Cardiac muscle cell (in vitro differentiated cells and primary cell): ENCODE measurements at regions not wholly inside any gene's neighbourhood (a gene's known extent, or its start where the extent isn't known, plus 50 kb on each side); places are given as distances from the start of the nearest gene placed in this dataset.

Source experiments
- DNase-seq, 2 donors: peaks; one replicate each; pipeline versions ENCODE4 v3.0.0 to v3.0.0-alpha.2; 2010 to 2017; ENCODE audit warnings: low read depth in 1 of 2, low spot score in 1 of 2
- H3K27ac ChIP-seq: fragments of 200-600 bp; sonication (generic); 2 replicates; pipeline ENCODE4 v1.5.1; 2016
- H3K27me3 ChIP-seq: fragments of 200-600 bp; sonication (generic); 2 replicates; pipeline ENCODE4 v1.6.0; 2016; ENCODE audit warnings: control low read depth
- H3K36me3 ChIP-seq: fragments of 200-600 bp; sonication (generic); 2 replicates; pipeline ENCODE4 v1.5.1; 2016; ENCODE audit warnings: control low read depth
- H3K4me1 ChIP-seq: fragments of 200-600 bp; sonication (generic); 2 replicates; pipeline ENCODE4 v1.8.1; 2017; ENCODE audit warnings: low read depth, mild to moderate bottlenecking, mixed run types
- H3K4me3 ChIP-seq: fragments of 200-600 bp; sonication (generic); 2 replicates; pipeline ENCODE4 v1.5.1; 2016; ENCODE audit warnings: mild to moderate bottlenecking
- H3K9me3 ChIP-seq: fragments of 200-600 bp; sonication (generic); 2 replicates; pipeline ENCODE4 v1.5.1; 2017; ENCODE audit warnings: low read depth, mild to moderate bottlenecking, control low read depth
- CTCF ChIP-seq: IDR thresholded peaks from 2 replicates; pipeline ENCODE4 v1.5.1; 2012; ENCODE audit warnings: low read depth, mild to moderate bottlenecking, low read length

- no peaks in the 10 kb centered on the region for H3K36me3 ChIP-seq
- no peak overlapping the region for H3K27ac ChIP-seq
- no peak overlapping the region for H3K4me3 ChIP-seq
- no peaks in the 10 kb centered on the region for H3K9me3 ChIP-seq
- no peaks in the 10 kb centered on the region for H3K4me1 ChIP-seq
- DNase-seq = no peak
- TF ChIP-seq CTCF = no peak
- H3K27me3 ChIP-seq = peaks cover 88% of the 10 kb centered on the region
Measured at GRCh38 chr5:92977846-92978540, 603.0 kb downstream of the NR2F1-AS1 start.

- no peak for DNase-seq
- no peaks in the 10 kb centered on the region for H3K9me3 ChIP-seq
- H3K36me3 ChIP-seq = no peaks in the 10 kb centered on the region
- no peaks in the 10 kb centered on the region for H3K4me1 ChIP-seq
- no peak overlapping the region for H3K4me3 ChIP-seq
- TF ChIP-seq CTCF = no peak
- H3K27ac ChIP-seq = no peak overlapping the region
- H3K27me3 ChIP-seq = peaks cover 86% of the 10 kb centered on the region
Measured at GRCh38 chr5:92976156-92976555, 604.9 kb downstream of the NR2F1-AS1 start.

- no peak overlapping the region for H3K27ac ChIP-seq
- H3K4me3 ChIP-seq = no peak overlapping the region
- H3K9me3 ChIP-seq = no peaks in the 10 kb centered on the region
- H3K27me3 ChIP-seq = peaks cover 94% of the 10 kb centered on the region
- no peak for DNase-seq
- TF ChIP-seq CTCF = no peak
- H3K4me1 ChIP-seq = no peaks in the 10 kb centered on the region
- H3K36me3 ChIP-seq = no peaks in the 10 kb centered on the region
Measured at GRCh38 chr5:92969781-92970237, 611.2 kb downstream of the NR2F1-AS1 start.

GRCh38 chr5:92969191-92969780 is 611.7 kb downstream of the NR2F1-AS1 start:
- Histone ChIP-seq H3K4me3 (no peak overlapping the region), H3K36me3 (no peaks in the 10 kb centered on the region), H3K27me3 (peaks cover 94% of the 10 kb centered on the region), H3K27ac (no peak overlapping the region), H3K9me3 (no peaks in the 10 kb centered on the region), H3K4me1 (no peaks in the 10 kb centered on the region)
- no peak for TF ChIP-seq CTCF
- DNase-seq = no peak

GRCh38 chr5:92963800-92964199 is 617.2 kb downstream of the NR2F1-AS1 start:
- Histone ChIP-seq H3K27me3 (peaks cover 86% of the 10 kb centered on the region), H3K4me3 (no peak overlapping the region), H3K4me1 (no peaks in the 10 kb centered on the region), H3K9me3 (no peaks in the 10 kb centered on the region), H3K27ac (no peak overlapping the region), H3K36me3 (no peaks in the 10 kb centered on the region)
- no peak for DNase-seq
- no peak for TF ChIP-seq CTCF
